HG03159 (cell line): ENCODE measurements at regions not wholly inside any gene's neighbourhood (a gene's known extent, or its start where the extent isn't known, plus 50 kb on each side); places are given as distances from the start of the nearest gene placed in this dataset.
"Not testable (repeated sequence)": the region's sequence is repeated elsewhere in the genome, so short reads cannot be mapped to it uniquely, and the experiment has no call there.

Experiments used
- ATAC-seq: cut with Tn5 transposase; IDR thresholded peaks from one replicate; pipeline ENCODE4 v1.9.1; 2021; ENCODE audit warnings: mild to moderate bottlenecking, moderate library complexity; ENCODE audit not compliant: unreplicated experiment

- no peak for ATAC-seq
These were observed 262.2 kb upstream of the CELF2 start for GRCh38 chr10:10755490-10755889.

GRCh38 chr10:10758306-10758705, 259.4 kb upstream of the CELF2 start:
- ATAC-seq = no peak

GRCh38 chr10:10759806-10760205, 257.9 kb upstream of the CELF2 start:
- ATAC-seq = not testable (repeated sequence)

- ATAC-seq = no peak
These were observed 252.7 kb upstream of the CELF2 start for GRCh38 chr10:10765017-10765416.

- no peak for ATAC-seq
These were observed 245.3 kb upstream of the CELF2 start for GRCh38 chr10:10772411-10772810.

- no peak for ATAC-seq
These were observed 244.7 kb upstream of the CELF2 start for GRCh38 chr10:10772874-10773508.

DNA sequence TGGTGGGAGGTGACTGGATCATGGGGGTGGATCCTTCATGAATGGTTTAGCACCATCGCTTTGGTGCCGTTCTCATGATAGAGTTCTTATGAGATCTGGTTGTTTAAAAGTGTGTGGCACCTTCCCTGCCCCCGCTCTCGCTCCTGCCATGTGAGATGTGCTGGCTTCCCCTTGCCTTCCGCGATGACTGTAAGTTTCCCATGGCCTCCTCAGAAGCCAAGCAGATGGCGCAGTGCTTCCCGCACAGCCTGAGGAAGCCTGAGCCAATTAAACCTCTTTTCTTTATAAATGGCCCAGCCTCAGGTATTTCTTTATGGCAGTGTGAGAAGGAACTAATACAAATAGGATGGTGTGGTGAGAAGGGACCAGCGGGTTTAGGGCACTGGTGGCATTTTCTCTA, 243.3 kb upstream of the CELF2 start:
- no peak for ATAC-seq

DNA sequence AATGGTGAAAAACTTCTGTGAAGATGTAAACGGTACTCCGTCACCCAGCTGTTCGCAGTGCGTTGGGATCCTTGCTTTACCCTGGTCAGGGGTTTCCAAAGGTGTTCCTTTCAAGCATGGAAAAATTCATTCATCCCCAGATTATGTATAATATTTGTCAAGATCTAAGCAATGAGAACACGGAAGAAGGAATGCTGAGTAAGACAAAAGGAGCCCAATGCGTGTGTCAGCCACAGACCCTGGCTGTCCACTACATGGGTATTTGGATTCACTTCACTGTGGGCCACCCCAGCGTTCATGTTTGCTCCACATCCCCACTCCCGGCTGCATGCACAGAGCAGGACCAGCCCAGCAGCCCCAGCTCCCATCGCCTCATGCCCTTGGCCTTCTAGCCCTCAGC, 241.3 kb upstream of the CELF2 start:
- ATAC-seq = no peak

- no peak for ATAC-seq
These were observed 240.4 kb upstream of the CELF2 start for GRCh38 chr10:10777279-10777678.

DNA sequence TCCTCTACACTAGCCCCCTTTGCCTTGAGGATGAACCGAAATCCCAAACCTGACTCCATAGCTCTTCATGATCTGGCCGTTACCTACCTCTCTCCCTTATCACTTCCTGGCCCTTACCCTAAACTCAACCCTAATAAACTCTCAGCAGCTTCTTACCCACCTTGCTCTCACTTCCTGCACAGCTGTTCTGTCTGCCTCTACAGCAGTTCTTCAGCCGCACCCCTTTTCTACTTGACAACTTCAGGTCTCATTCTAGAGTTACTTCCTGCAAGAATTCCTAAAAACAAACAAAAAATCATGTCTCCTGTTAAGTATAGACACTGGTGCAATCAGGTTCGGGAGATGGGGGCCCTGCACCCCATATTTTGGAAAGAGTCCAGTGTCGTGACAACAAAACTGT, 239.9 kb upstream of the CELF2 start:
- no peak for ATAC-seq

- no peak for ATAC-seq
These were observed 238.7 kb upstream of the CELF2 start for GRCh38 chr10:10778959-10779358.

GRCh38 chr10:10779511-10779910, 238.2 kb upstream of the CELF2 start:
- ATAC-seq = no peak

DNA sequence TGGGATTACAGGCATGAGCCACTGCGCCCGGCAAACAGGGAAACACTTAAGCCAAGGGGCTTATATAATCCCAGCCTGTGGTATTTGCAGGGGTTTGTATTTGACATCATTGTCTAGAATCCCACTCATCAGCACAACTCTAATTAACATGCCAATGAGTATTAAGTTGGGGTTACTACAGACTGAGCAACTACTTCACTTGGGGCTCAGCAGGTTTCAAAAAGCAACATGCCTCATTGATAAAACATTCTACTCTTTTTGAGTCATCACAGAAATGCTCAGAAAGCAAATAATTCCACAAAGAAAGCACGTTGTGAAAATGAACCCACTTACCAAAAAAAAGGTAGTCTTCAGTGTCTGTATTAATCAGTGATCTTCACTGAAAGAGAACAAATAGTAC, 236.9 kb upstream of the CELF2 start:
- no peak for ATAC-seq

GRCh38 chr10:10782603-10783002, 235.1 kb upstream of the CELF2 start:
- no peak for ATAC-seq

DNA sequence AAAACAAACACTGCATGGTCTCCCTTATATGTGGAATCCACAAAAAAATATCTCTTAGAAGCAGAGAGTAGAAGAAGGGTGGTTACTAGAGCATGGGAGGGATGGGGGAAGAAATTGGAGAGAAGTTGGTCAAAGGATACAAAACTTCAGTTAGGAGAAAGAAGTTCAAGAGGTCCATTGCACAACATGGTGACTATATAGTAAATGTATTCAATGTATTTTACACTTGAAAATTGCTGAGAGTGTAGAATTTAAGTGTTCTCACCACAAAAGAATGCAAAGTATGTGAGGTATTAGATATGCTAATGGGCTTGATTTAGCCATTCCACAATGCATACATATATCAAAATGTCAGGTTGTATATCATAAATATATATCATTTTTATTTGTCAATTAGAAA, 232.0 kb upstream of the CELF2 start:
- no peak for ATAC-seq

DNA sequence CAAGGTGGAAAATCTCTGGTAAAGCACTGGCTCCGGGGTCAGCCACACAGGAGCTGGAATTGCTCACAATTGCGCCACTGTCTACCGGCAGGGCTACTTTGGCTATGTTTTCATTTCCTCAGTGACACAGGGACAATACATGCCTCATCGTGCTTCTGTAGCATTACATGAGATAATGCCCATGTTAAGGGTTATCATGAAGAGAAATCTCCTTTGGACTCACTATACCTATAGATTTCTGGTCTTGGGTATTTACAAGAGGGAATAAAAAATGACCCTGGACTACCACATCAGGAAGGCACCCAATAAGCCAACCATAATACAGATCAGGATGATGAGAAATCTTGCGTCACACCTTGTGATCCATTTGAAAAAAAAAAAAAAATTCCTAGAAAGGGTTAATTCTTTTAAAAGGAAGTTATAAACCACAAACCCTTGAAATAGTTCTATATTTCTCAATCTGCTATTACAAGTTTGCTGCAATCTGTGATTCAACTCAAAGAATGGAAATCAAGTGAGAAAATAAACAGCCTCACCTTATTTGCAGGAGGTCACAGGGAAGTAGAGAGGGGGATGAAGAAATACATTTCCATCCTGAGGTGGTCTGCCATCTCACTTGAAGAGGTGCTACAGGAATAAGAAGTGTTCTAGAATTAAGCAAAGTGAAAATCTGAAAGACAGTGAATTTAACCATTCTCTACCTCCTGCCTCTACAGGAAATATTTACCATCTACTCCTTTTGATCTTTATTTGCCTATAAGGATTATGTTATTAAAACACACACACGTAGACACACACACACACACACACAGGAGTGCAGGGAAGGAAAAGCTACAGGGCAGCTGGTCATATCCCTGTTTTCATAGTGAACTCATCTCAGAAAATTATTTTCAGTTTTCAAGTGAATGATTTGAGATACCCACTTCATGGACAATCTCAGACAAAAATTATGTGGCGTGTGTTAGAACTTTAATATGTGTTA, 231.3 kb upstream of the CELF2 start:
- no peak for ATAC-seq

DNA sequence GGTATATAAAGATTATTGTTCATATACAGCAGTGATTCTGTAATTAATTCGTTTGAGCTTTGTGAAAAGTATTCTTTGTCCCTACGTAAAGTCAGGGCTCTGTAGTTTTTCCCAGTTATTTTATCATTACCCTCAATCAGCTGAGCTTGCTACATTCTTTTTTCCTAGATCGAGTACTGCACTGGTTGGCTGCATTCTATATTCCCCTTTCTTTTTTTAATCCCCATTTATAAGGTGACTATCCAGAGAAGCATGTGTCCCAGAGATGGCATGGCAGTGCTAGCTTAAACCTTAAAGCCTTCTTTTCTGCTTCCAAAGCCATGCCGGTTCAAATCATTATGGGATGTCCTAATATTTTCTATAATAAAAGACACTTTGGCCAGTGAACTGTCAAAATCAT, 230.1 kb upstream of the CELF2 start:
- ATAC-seq = no peak

GRCh38 chr10:10788761-10789160, 228.9 kb upstream of the CELF2 start:
- no peak for ATAC-seq

GRCh38 chr10:10791869-10792268, 225.8 kb upstream of the CELF2 start:
- no peak for ATAC-seq

GRCh38 chr10:10792681-10793080, 225.0 kb upstream of the CELF2 start:
- ATAC-seq = no peak

DNA sequence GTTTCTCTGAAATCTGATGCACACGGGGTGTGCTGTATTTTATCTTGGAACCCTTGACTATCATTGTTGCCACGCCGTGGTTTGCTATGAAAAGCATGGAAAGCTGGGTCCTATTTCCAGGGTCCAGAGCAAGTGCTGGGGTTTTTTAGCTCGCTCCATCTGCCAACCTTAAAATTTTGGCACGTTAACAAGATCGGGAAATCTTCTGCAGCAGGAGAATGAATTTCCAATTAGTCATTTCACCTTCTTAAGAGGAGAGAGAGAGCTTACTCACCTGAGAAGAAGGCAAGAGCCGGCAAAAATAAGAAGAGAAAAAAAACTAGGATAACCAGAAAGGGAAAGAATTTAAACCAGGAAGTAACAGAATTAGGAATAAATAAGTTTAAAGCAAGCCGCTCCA, 223.6 kb upstream of the CELF2 start:
- no peak for ATAC-seq

DNA sequence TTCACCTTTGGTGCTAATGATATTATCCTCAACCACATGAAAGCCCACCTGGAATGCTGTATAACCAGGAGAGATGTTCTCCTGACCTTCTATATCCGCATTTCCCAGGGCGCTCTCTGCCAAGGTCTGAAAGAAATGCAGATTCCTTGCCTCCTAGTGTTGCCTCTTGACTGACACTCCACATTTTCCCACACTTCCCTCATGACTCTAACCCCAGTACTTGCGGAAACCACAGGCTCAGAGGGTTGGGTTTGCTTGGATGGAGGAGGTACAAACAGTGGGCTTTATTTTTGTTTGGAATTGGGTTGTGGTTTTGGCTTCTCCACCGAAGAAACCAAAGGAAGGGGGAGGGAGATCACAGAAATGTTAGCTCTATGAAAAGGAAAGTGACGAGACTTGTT, 222.9 kb upstream of the CELF2 start:
- no peak for ATAC-seq
